HCT116 (cell line): ENCODE measurements at regions not wholly inside any gene's neighbourhood (a gene's known extent, or its start where the extent isn't known, plus 50 kb on each side); places are given as distances from the start of the nearest gene placed in this dataset.

Experiments
- CBX3 ChIP-seq: IDR thresholded peaks from 2 replicates; pipeline ENCODE4 v1.6.1; 2012; ENCODE audit warnings: low read depth
- CEBPB ChIP-seq: IDR thresholded peaks from 2 replicates; pipeline ENCODE4 v1.6.1; 2012; ENCODE audit warnings: low read depth
- CTCF ChIP-seq, 3 experiments: fragments of 200-600 bp in 1 of 3; sonication (generic) in 1 of 3; IDR thresholded peaks in 2 of 3; conservative IDR thresholded peaks in 1 of 3; 2 replicates each; pipeline ENCODE4 v1.5.1; 2012 to 2017; ENCODE audit warnings: low read depth in 2 of 3, low read length in 2 of 3, antibody characterized with exemption in 1 of 3, borderline replicate concordance in 1 of 3, control low read depth in 1 of 3, mild to moderate bottlenecking in 1 of 3, mixed read lengths in 1 of 3, mixed run types in 1 of 3, moderate library complexity in 1 of 3; ENCODE audit not compliant: insufficient read depth in 1 of 3
- EZH2 ChIP-seq: fragments of 200-600 bp; sonication (generic); IDR thresholded peaks from 2 replicates; pipeline ENCODE4 v1.6.1; 2017; ENCODE audit warnings: antibody characterized with exemption, mixed run types
- EZH2phosphoT487 ChIP-seq: fragments of 200-600 bp; IDR thresholded peaks from 2 replicates; pipeline ENCODE4 v1.6.1; 2018; ENCODE audit warnings: antibody characterized with exemption, borderline replicate concordance
- MAX ChIP-seq: IDR thresholded peaks from 2 replicates; pipeline ENCODE4 v1.6.1; 2012
- POLR2A ChIP-seq: IDR thresholded peaks from 2 replicates; pipeline ENCODE4 v1.7.0; 2011; ENCODE audit warnings: borderline replicate concordance; ENCODE audit not compliant: insufficient read depth, insufficient read length; ENCODE audit errors: extremely low read depth
- POLR2AphosphoS5 ChIP-seq: IDR thresholded peaks from 2 replicates; pipeline ENCODE4 v1.6.1; 2011; ENCODE audit warnings: mild to moderate bottlenecking, low read depth, low read length, moderate library complexity
- RAD21 ChIP-seq: IDR thresholded peaks from 2 replicates; pipeline ENCODE4 v1.6.1; 2012; ENCODE audit warnings: low read depth, mild to moderate bottlenecking
- YY1 ChIP-seq: IDR thresholded peaks from 2 replicates; pipeline ENCODE4 v1.6.1; 2011; ENCODE audit warnings: low read length, low read depth, moderate library complexity, mild to moderate bottlenecking; ENCODE audit not compliant: insufficient replicate concordance; ENCODE audit errors: extremely low read depth
- ZBTB33 ChIP-seq: IDR thresholded peaks from 2 replicates; pipeline ENCODE4 v1.6.1; 2011; ENCODE audit warnings: mild to moderate bottlenecking, low read length, moderate library complexity; ENCODE audit not compliant: insufficient replicate concordance; ENCODE audit errors: extremely low read depth

- TF ChIP-seq POLR2AphosphoS5 (no peak), EZH2phosphoT487 (no peak), EZH2 (no peak), CTCF (IDR thresholded peaks at IDR 0.05 in 2 of 3, conservative IDR thresholded peaks at IDR 0.05 in 1 of 3; ENCODE audit: borderline replicate concordance in 1 of 3, insufficient read depth in 1 of 3, low read depth in 2 of 3, low read length in 2 of 3) (no peak), CEBPB (no peak), POLR2A (no peak), MAX (no peak), CBX3 (no peak), ZBTB33 (no peak), RAD21 (no peak), YY1 (no peak)
Measured at GRCh38 chr16:64469906-64470702, 651.8 kb downstream of the CDH11 start.
